ENCODE measurements at regions not wholly inside any gene's neighbourhood (a gene's known extent, or its start where the extent isn't known, plus 50 kb on each side); places are given as distances from the start of the nearest gene placed in this dataset.
"Not testable (repeated sequence)": the region's sequence is repeated elsewhere in the genome, so short reads cannot be mapped to it uniquely, and the experiment has no call there.

- TF ChIP-seq TSHZ1 (tag by site-specific recombination; IDR thresholded peaks at IDR 0.05; ENCODE audit: borderline replicate concordance): no peak
- TF ChIP-seq ZNF398 (tag by site-specific recombination; IDR thresholded peaks at IDR 0.05): no peak
- TF ChIP-seq ZBTB8A (tag by site-specific recombination; IDR thresholded peaks at IDR 0.05): no peak
- TF ChIP-seq ZNF174 (tag by site-specific recombination; IDR thresholded peaks at IDR 0.05): no peak
- TF ChIP-seq ZFP3 (tag by site-specific recombination; IDR thresholded peaks at IDR 0.05; ENCODE audit: low read depth): no peak
- no peak for TF ChIP-seq RBAK (tag by site-specific recombination; IDR thresholded peaks at IDR 0.05)
- 0 out of 2 replicates have a peak, but pooled peaks have one; percentile 12 for TF ChIP-seq ZNF37A (tag by site-specific recombination; IDR thresholded peaks at IDR 0.05)
- TF ChIP-seq ZIC2 (tag by site-specific recombination; IDR thresholded peaks at IDR 0.05): no peak
- TF ChIP-seq ZNF776 (tag by site-specific recombination; IDR thresholded peaks at IDR 0.05; ENCODE audit: borderline replicate concordance): peak; percentile 69; the same call in 1 of the 2 replicates
- 0 out of 2 replicates have a peak, but pooled peaks have one; percentile 40 for TF ChIP-seq ZNF544 (tag by site-specific recombination; IDR thresholded peaks at IDR 0.05)
- no peak for TF ChIP-seq MZF1 (tag by site-specific recombination; IDR thresholded peaks at IDR 0.05; ENCODE audit: borderline replicate concordance)
These were observed 161.3 kb upstream of the CAND1 start (continued) for GRCh38 chr12:67107751-67108269.

- H3K4me1 ChIP-seq (ENCODE audit: control insufficient read depth, insufficient read depth, low read length); H3K9me3 ChIP-seq (ENCODE audit: control insufficient read depth, insufficient read depth, low read depth, low read length); POLR2A ChIA-PET; H3K36me3 ChIP-seq (ENCODE audit: control insufficient read depth in 2 of 2, insufficient read depth in 1 of 2, low read length in 2 of 2); CTCF ChIA-PET; H3K4me3 ChIP-seq (ENCODE audit: low read depth, low read length); H3K27ac ChIP-seq (ENCODE audit: extremely low read depth, low read depth, low read length): not testable (repeated sequence)
These were observed 158.8 kb upstream of the CAND1 start for GRCh38 chr12:67110345-67110744.

- H3K9me3 ChIP-seq (ENCODE audit: control insufficient read depth, insufficient read depth, low read depth, low read length): no peaks in the 10 kb centered on the region
- H3K36me3 ChIP-seq (ENCODE audit: control insufficient read depth in 2 of 2, insufficient read depth in 1 of 2, low read length in 2 of 2): no peaks in the 10 kb centered on the region
- ChIA-PET CTCF (no interaction called here), POLR2A (no interaction called here)
- no peak overlapping the region for H3K27ac ChIP-seq (ENCODE audit: extremely low read depth, low read depth, low read length)
- no peaks in the 10 kb centered on the region; the same call in 1 of the 2 replicates for H3K4me1 ChIP-seq (ENCODE audit: control insufficient read depth, insufficient read depth, low read length)
- no peak overlapping the region for H3K4me3 ChIP-seq (ENCODE audit: low read depth, low read length)
- no peak for TF ChIP-seq ZBTB8A (tag by site-specific recombination; IDR thresholded peaks at IDR 0.05)
- no peak for TF ChIP-seq ELK4 (IDR thresholded peaks at IDR 0.05; ENCODE audit: borderline replicate concordance, low read depth, low read length)
- no peak for TF ChIP-seq ZNF549 (tag by site-specific recombination; IDR thresholded peaks at IDR 0.05)
- no peak for TF ChIP-seq ZIC2 (tag by site-specific recombination; IDR thresholded peaks at IDR 0.05)
- TF ChIP-seq ZNF558 (tag by site-specific recombination; IDR thresholded peaks at IDR 0.05): no peak
- TF ChIP-seq ZEB2 (tag by site-specific recombination; IDR thresholded peaks at IDR 0.05): no peak
- TF ChIP-seq ZBTB1 (tag by site-specific recombination; IDR thresholded peaks at IDR 0.05): no peak
- TF ChIP-seq ZNF488 (tag by site-specific recombination; IDR thresholded peaks at IDR 0.05): no peak
- TF ChIP-seq ZNF416 (tag by site-specific recombination; IDR thresholded peaks at IDR 0.05): no peak
- TF ChIP-seq ZFP37 (tag by site-specific recombination; IDR thresholded peaks at IDR 0.05): no peak
- TF ChIP-seq ZNF391 (tag by site-specific recombination; IDR thresholded peaks at IDR 0.05; ENCODE audit: borderline replicate concordance, low read depth): no peak
- TF ChIP-seq ZNF280D (tag by site-specific recombination; IDR thresholded peaks at IDR 0.05): no peak
- no peak for TF ChIP-seq REPIN1 (tag by site-specific recombination; IDR thresholded peaks at IDR 0.05; ENCODE audit: low read depth)
- no peak for TF ChIP-seq TCF7L2 (IDR thresholded peaks at IDR 0.05; ENCODE audit: borderline replicate concordance, low read depth, low read length)
- no peak for TF ChIP-seq ZNF202 (tag by site-specific recombination; IDR thresholded peaks at IDR 0.05; ENCODE audit: borderline replicate concordance)
These were observed 158.0 kb upstream of the CAND1 start for GRCh38 chr12:67111182-67111581.
